Liver (tissue), 8 donors: ENCODE measurements at regions not wholly inside any gene's neighbourhood (a gene's known extent, or its start where the extent isn't known, plus 50 kb on each side); places are given as distances from the start of the nearest gene placed in this dataset.

Experiments
- DNase-seq: peaks from one replicate; pipeline ENCODE4 v3.0.0-alpha.2; 2017; ENCODE audit warnings: low spot score
- H3K27ac ChIP-seq, 2 donors: one replicate each; pipeline ENCODE4 v1.7.0; 2013; ENCODE audit warnings: inconsistent platforms in 2 of 2, low read length in 2 of 2, control low read depth in 1 of 2, low read depth in 1 of 2, mild to moderate bottlenecking in 1 of 2
- H3K27me3 ChIP-seq, 4 donors: one replicate each; pipeline versions ENCODE4 v1.6.1 to v1.7.0; 2013; ENCODE audit warnings: low read length in 3 of 4, inconsistent platforms in 1 of 4, mild to moderate bottlenecking in 1 of 4, moderate library complexity in 1 of 4; ENCODE audit not compliant: control insufficient read depth in 4 of 4, insufficient read depth in 4 of 4
- H3K36me3 ChIP-seq, 4 donors: one replicate each; pipeline versions ENCODE4 v1.6.1 to v1.7.0; 2013; ENCODE audit warnings: low read length in 3 of 4, mild to moderate bottlenecking in 3 of 4, low read depth in 1 of 4, moderate library complexity in 1 of 4; ENCODE audit not compliant: control insufficient read depth in 4 of 4, insufficient read depth in 3 of 4
- H3K4me1 ChIP-seq, 4 donors: one replicate each; pipeline versions ENCODE4 v1.6.1 to v1.7.0; 2013; ENCODE audit warnings: low read length in 3 of 4, mild to moderate bottlenecking in 3 of 4, moderate library complexity in 1 of 4; ENCODE audit not compliant: control insufficient read depth in 4 of 4, insufficient read depth in 4 of 4
- H3K4me3 ChIP-seq, 3 donors: one replicate each; pipeline versions ENCODE4 v1.6.1 to v1.7.0; 2013; ENCODE audit warnings: low read length in 3 of 3, control low read depth in 1 of 3, low read depth in 1 of 3, mild to moderate bottlenecking in 1 of 3
- H3K9ac ChIP-seq, 2 donors: one replicate each; pipeline ENCODE4 v1.7.0; 2013; ENCODE audit warnings: low read length in 2 of 2, mild to moderate bottlenecking in 2 of 2, moderate library complexity in 2 of 2, control low read depth in 1 of 2, low read depth in 1 of 2
- H3K9me3 ChIP-seq, 4 donors: one replicate each; pipeline versions ENCODE4 v1.6.1 to v1.7.0; 2013; ENCODE audit warnings: low read length in 3 of 4; ENCODE audit not compliant: control insufficient read depth in 4 of 4
- ATF3 ChIP-seq: IDR thresholded peaks from 2 replicates; pipeline ENCODE4 v1.6.1; 2016; ENCODE audit warnings: antibody characterized with exemption
- CTCF ChIP-seq: fragments of 150-350 bp; IDR thresholded peaks from 2 replicates; pipeline ENCODE4 v1.5.1; 2017; ENCODE audit warnings: improper control_type of control experiment, low read depth, low read length; ENCODE audit not compliant: missing input control
- EGR1 ChIP-seq, 2 donors: IDR thresholded peaks; 2 replicates each; pipeline ENCODE4 v1.6.1; 2016 to 2018; ENCODE audit warnings: antibody characterized with exemption in 2 of 2, low read depth in 2 of 2
- FOXA1 ChIP-seq: IDR thresholded peaks from 2 replicates; pipeline ENCODE4 v1.6.1; 2016; ENCODE audit warnings: antibody characterized with exemption
- FOXA2 ChIP-seq: IDR thresholded peaks from 2 replicates; pipeline ENCODE4 v1.6.1; 2016; ENCODE audit warnings: antibody characterized with exemption
- GABPA ChIP-seq, 2 donors: IDR thresholded peaks in 1 of 2; conservative IDR thresholded peaks in 1 of 2; 2 replicates each; pipeline ENCODE4 v1.6.1; 2016; ENCODE audit warnings: antibody characterized with exemption in 2 of 2, mild to moderate bottlenecking in 1 of 2, moderate library complexity in 1 of 2
- HNF4A ChIP-seq, 2 donors: conservative IDR thresholded peaks; 2 replicates each; pipeline ENCODE4 v1.6.1; 2016; ENCODE audit warnings: antibody characterized with exemption in 2 of 2, mild to moderate bottlenecking in 2 of 2
- HNF4G ChIP-seq: IDR thresholded peaks from 2 replicates; pipeline ENCODE4 v1.6.1; 2016; ENCODE audit warnings: antibody characterized with exemption
- JUND ChIP-seq, 2 donors: IDR thresholded peaks; 2 replicates each; pipeline ENCODE4 v1.6.1; 2016; ENCODE audit warnings: antibody characterized with exemption in 2 of 2
- MAX ChIP-seq: IDR thresholded peaks from 2 replicates; pipeline ENCODE4 v1.6.1; 2016; ENCODE audit warnings: antibody characterized with exemption
- NR2F2 ChIP-seq: IDR thresholded peaks from 2 replicates; pipeline ENCODE4 v1.6.1; 2016; ENCODE audit warnings: antibody characterized with exemption
- RAD21 ChIP-seq, 2 donors: IDR thresholded peaks; 2 replicates each; pipeline ENCODE4 v1.6.1; 2016; ENCODE audit warnings: antibody characterized with exemption in 2 of 2, mild to moderate bottlenecking in 2 of 2
- REST ChIP-seq: IDR thresholded peaks from 2 replicates; pipeline ENCODE4 v1.6.1; 2016; ENCODE audit warnings: antibody characterized with exemption, mild to moderate bottlenecking
- RXRA ChIP-seq, 2 donors: IDR thresholded peaks; 2 replicates each; pipeline ENCODE4 v1.6.1; 2017 to 2018; ENCODE audit warnings: antibody characterized with exemption in 2 of 2, mild to moderate bottlenecking in 1 of 2
- SP1 ChIP-seq: IDR thresholded peaks from 2 replicates; pipeline ENCODE4 v1.6.1; 2018; ENCODE audit warnings: antibody characterized with exemption, mild to moderate bottlenecking
- TAF1 ChIP-seq: conservative IDR thresholded peaks from 2 replicates; pipeline ENCODE4 v1.6.1; 2016; ENCODE audit warnings: antibody characterized with exemption, mild to moderate bottlenecking
- YY1 ChIP-seq: IDR thresholded peaks from 2 replicates; pipeline ENCODE4 v1.6.1; 2016; ENCODE audit warnings: antibody characterized with exemption, mild to moderate bottlenecking
- ZBTB33 ChIP-seq: IDR thresholded peaks from 2 replicates; pipeline ENCODE4 v1.6.1; 2016; ENCODE audit warnings: antibody characterized with exemption
- WGBS: extraction: QIAGEN DNeasy Blood & Tissue Kit; methylation state at CpG from one replicate; pipeline ENCODE4 v1.1.7; 2013; 5-methylcytosine and 5-hydroxymethylcytosine counted together
- donor health status: healthy.
- donor health status: healthy.
- donor health status: healthy.
- donor health status: healthy.
- donor health status: healthy.

GRCh38 chr6:109242029-109242428 is 140.2 kb downstream of the CD164 start:
- Histone ChIP-seq H3K27me3 (no peaks in the 10 kb centered on the region), H3K9ac (no peak overlapping the region), H3K27ac (no peak overlapping the region), H3K4me1 (no peaks in the 10 kb centered on the region), H3K36me3 (no peaks in the 10 kb centered on the region), H3K4me3 (no peak overlapping the region), H3K9me3 (no peaks in the 10 kb centered on the region)
- TF ChIP-seq FOXA2 (no peak), REST (no peak), CTCF (no peak), NR2F2 (no peak), FOXA1 (no peak), JUND (IDR thresholded peaks at IDR 0.05) (no peak), ZBTB33 (no peak), RAD21 (IDR thresholded peaks at IDR 0.05) (no peak), HNF4G (no peak), GABPA (IDR thresholded peaks at IDR 0.05 in 1 of 2, conservative IDR thresholded peaks at IDR 0.05 in 1 of 2) (no peak), YY1 (no peak), SP1 (no peak), HNF4A (conservative IDR thresholded peaks at IDR 0.05) (no peak), RXRA (IDR thresholded peaks at IDR 0.05) (no peak), ATF3 (no peak), EGR1 (IDR thresholded peaks at IDR 0.05; ENCODE audit: low read depth in 2 of 2) (no peak), TAF1 (no peak), MAX (no peak)
- DNase-seq: no peak
- 75% methylated on average over 2 of the region's 2 CpGs for WGBS

GRCh38 chr6:109241199-109241598 is 141.1 kb downstream of the CD164 start:
- DNase-seq: no peak
- Histone ChIP-seq H3K4me3 (no peak overlapping the region), H3K27ac (no peak overlapping the region), H3K36me3 (no peaks in the 10 kb centered on the region), H3K27me3 (no peaks in the 10 kb centered on the region), H3K9me3 (no peaks in the 10 kb centered on the region), H3K9ac (no peak overlapping the region), H3K4me1 (no peaks in the 10 kb centered on the region)
- WGBS: 89% methylated on average over 2 of the region's 2 CpGs
- TF ChIP-seq TAF1: no peak
- no peak for TF ChIP-seq REST
- TF ChIP-seq EGR1 (IDR thresholded peaks at IDR 0.05; ENCODE audit: low read depth in 2 of 2): no peak
- no peak for TF ChIP-seq GABPA (IDR thresholded peaks at IDR 0.05 in 1 of 2, conservative IDR thresholded peaks at IDR 0.05 in 1 of 2)
- TF ChIP-seq ZBTB33: no peak
- TF ChIP-seq HNF4G: no peak
- TF ChIP-seq RAD21 (IDR thresholded peaks at IDR 0.05): no peak
